Large intestine (tissue), 3 donors: ENCODE measurements at regions not wholly inside any gene's neighbourhood (a gene's known extent, or its start where the extent isn't known, plus 50 kb on each side); places are given as distances from the start of the nearest gene placed in this dataset.

ENCODE experiments used
- DNase-seq, 2 donors: peaks; one replicate each; pipeline versions ENCODE4 v3.0.0 to v3.0.0-alpha.2; 2013
- H3K27ac ChIP-seq: one replicate; pipeline ENCODE4 v1.5.1; 2013; ENCODE audit warnings: low read length
- H3K27me3 ChIP-seq: 2 replicates; pipeline ENCODE4 v1.6.1; 2013; ENCODE audit warnings: low read length; ENCODE audit not compliant: control insufficient read depth, insufficient read depth
- H3K36me3 ChIP-seq: 2 replicates; pipeline ENCODE4 v1.6.1; 2013; ENCODE audit warnings: low read length; ENCODE audit not compliant: control insufficient read depth, insufficient read depth
- H3K4me1 ChIP-seq: one replicate; pipeline ENCODE4 v1.6.1; 2013; ENCODE audit warnings: low read length; ENCODE audit not compliant: control insufficient read depth, insufficient read depth
- H3K4me3 ChIP-seq: one replicate; pipeline ENCODE4 v1.5.1; 2013; ENCODE audit warnings: low read length
- H3K9me3 ChIP-seq: one replicate; pipeline ENCODE4 v1.6.1; 2013; ENCODE audit warnings: mild to moderate bottlenecking, low read depth, low read length, moderate library complexity; ENCODE audit not compliant: control insufficient read depth
- WGBS: methylation state at CpG from one replicate; pipeline ENCODE4 v1.1.5; 2013; ENCODE audit warnings: low lambda C conversion rate; ENCODE audit not compliant: insufficient coverage; 5-methylcytosine and 5-hydroxymethylcytosine counted together

DNA sequence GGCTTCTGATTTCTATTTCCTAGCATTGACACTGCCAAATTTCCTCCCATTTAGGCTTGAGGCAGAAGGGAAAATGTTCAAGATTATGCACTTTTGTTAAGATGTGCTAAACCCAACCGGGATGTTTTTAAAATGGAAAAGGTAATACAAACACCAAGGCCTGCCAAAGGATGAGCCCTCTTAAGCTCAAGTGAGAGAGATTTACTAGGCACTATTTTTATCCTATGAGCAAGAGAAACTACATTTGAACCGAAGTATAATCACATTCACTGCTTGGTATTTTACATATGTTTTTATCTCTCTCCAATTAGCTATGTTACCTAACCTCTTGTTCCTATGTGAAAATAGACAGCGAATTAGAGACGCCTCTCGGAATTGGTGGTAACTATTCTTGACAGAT lies 295.8 kb downstream of the GABRB3 start:
- Histone ChIP-seq H3K4me1 (no peaks in the 10 kb centered on the region), H3K27ac (no peak overlapping the region), H3K9me3 (no peaks in the 10 kb centered on the region), H3K27me3 (no peaks in the 10 kb centered on the region), H3K36me3 (no peaks in the 10 kb centered on the region), H3K4me3 (no peak overlapping the region)
- WGBS: 94% methylated on average over 3 of the region's 5 CpGs
- DNase-seq: no peak

DNA sequence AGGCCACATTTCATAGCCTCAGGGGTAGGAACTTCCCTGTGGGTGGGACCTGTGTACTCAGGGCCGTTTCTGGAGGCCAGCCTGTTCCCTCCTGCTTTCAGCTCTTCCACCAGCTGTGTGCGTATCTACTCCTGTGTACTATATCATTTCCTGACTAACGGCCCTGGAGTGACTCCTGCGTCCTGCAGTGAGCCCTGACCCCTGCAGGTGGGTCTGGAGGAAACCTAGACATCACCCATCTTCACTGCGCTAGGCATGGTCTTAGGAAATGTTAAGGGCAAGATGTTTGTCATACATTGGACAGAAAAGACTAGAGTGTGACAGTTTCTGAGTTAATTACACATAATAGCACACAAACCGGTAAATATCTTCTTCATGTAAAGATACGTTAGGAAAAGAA lies 297.3 kb downstream of the GABRB3 start:
- DNase-seq: no peak
- Histone ChIP-seq H3K4me1 (no peaks in the 10 kb centered on the region), H3K27me3 (no peaks in the 10 kb centered on the region), H3K27ac (no peak overlapping the region), H3K9me3 (no peaks in the 10 kb centered on the region), H3K4me3 (no peak overlapping the region), H3K36me3 (no peaks in the 10 kb centered on the region)
- 100% methylated on average over 1 of the region's 7 CpGs for WGBS

DNA sequence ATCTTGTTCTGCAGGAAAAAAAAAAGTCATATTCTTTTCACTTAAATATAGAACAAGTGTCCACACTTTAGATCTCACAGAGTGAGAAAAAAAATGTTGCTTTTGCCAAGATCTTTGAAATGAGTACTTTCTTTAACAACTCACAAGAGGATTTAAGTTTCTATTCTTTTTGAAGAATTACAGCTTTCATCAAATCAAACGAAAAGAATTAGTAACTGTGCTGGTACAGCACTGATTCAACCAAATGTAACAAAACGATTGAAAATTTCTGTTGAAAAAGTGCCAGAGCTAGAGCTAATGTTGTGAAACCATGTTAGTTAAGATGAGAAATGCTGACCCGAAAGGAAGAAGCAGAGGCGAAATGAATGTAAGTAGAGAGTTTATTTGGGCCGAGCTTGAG lies 300.2 kb downstream of the GABRB3 start:
- H3K4me3 ChIP-seq: no peak overlapping the region
- 87% methylated on average over 2 of the region's 5 CpGs for WGBS
- no peak for DNase-seq
- no peak overlapping the region for H3K27ac ChIP-seq
- no peaks in the 10 kb centered on the region for H3K27me3 ChIP-seq
- H3K9me3 ChIP-seq: no peaks in the 10 kb centered on the region
- H3K36me3 ChIP-seq: no peaks in the 10 kb centered on the region
- H3K4me1 ChIP-seq: no peaks in the 10 kb centered on the region

DNA sequence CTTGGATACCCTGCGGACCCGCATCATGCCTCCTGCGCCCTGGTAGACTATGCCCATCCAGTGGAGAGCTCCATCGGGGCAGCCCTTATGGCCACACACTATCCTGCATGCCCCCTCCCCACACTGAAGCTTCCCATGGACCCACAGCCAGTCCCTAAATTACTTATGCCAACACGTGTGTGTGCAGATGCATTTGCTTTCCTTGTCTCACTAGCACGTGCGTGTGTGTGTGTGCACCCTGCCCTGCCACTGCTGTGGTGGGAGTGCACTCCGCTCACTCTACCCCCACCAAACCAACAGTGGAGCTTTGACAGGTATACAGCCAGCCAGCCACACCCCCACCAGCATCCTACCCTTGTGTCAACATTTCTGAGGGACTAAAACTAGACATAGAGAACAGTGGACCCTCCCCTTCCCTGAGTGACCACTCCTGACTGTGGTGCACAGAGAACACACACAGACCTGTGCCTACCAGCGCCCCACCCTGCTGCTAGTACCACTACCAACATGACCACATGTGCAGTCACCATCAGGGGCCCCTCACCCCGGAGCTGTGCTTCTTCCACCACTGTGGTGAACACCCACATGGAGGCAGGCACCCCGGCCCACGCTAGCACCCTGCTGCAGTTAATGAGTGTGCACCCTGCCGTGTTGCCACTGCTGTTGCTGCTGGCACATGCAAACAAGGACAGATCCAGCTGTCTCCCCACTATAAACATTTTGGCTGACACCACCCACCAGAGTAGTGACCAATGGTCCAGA lies 310.8 kb downstream of the GABRB3 start:
- DNase-seq: no peak
- H3K4me1 ChIP-seq: no peaks in the 10 kb centered on the region
- H3K9me3 ChIP-seq: peaks cover 3% of the 10 kb centered on the region
- H3K27me3 ChIP-seq: no peaks in the 10 kb centered on the region
- H3K36me3 ChIP-seq: no peaks in the 10 kb centered on the region
- WGBS: no CpG with 5 or more reads among the region's 13 CpGs
- H3K4me3 ChIP-seq: no peak overlapping the region
- H3K27ac ChIP-seq: no peak overlapping the region

DNA sequence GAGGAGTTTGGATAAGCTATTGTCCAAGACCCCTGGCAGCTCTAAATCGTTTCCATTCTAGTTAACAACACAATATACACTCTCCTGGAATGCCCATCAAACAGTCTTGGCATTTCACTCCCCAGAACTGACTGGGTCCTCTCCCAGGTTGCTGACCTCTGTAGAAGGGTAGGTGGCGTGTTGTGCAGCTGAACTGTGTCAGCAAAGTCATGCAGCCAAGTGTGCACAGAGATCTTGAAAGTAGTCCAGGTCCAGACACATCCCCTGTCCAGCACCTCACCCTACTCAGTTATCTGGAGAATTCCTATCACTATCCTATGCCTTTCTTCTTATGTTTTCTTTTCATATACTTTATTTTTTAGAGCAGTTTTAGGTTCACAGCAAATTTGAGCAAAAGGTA lies 312.7 kb downstream of the GABRB3 start:
- no peaks in the 10 kb centered on the region for H3K4me1 ChIP-seq
- H3K27me3 ChIP-seq: no peaks in the 10 kb centered on the region
- H3K27ac ChIP-seq: no peak overlapping the region
- no peaks in the 10 kb centered on the region for H3K36me3 ChIP-seq
- no CpG with 5 or more reads among the region's 2 CpGs for WGBS
- no peak for DNase-seq
- no peak overlapping the region for H3K4me3 ChIP-seq
- H3K9me3 ChIP-seq: peaks cover 3% of the 10 kb centered on the region

DNA sequence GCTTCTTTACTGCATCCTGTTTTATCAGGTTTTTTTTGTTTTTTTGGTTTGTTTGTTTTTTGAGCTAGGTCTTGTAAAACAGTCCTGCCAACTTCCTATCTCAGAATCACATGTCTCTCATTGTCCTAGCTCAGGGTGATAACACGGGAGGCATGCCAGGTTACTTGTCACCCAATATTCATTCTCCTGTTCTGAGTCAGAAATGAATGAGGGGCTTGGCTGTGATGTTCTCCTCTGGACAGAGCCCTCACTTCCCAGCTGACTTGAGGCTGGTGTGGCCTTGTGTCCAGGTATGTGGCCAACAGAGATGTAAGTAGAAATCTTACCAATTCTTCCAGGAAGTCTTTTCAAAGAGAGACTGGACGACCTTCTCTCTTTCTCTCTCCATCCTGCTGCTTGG lies 317.0 kb downstream of the GABRB3 start:
- Histone ChIP-seq H3K36me3 (no peaks in the 10 kb centered on the region), H3K9me3 (no peaks in the 10 kb centered on the region), H3K27me3 (no peaks in the 10 kb centered on the region), H3K4me1 (no peaks in the 10 kb centered on the region), H3K27ac (no peak overlapping the region), H3K4me3 (no peak overlapping the region)
- no CpG with 5 or more reads among the region's 2 CpGs for WGBS
- no peak for DNase-seq

DNA sequence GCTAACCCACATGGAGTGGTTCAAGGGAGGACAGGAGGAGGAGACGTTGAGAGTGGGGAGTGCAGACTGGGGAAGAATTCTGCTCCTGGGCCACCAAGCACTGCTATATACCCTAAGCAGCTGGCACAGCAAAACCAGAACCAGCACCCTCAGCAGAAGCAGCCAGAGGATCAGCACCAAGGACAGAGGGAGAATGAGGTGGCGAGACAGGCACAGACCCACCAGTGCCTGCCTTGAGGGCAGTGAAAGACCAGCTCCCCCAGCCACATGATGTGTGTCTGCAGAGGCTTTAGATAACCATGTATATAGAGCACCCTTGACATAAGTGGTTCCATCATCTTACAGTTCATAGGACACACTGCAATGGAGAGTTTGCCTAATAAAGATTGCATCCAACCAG lies 319.0 kb downstream of the GABRB3 start:
- H3K27me3 ChIP-seq: no peaks in the 10 kb centered on the region
- H3K4me1 ChIP-seq: no peaks in the 10 kb centered on the region
- DNase-seq: no peak
- H3K4me3 ChIP-seq: no peak overlapping the region
- no peaks in the 10 kb centered on the region for H3K9me3 ChIP-seq
- no CpG with 5 or more reads among the region's 2 CpGs for WGBS
- no peaks in the 10 kb centered on the region for H3K36me3 ChIP-seq
- H3K27ac ChIP-seq: no peak overlapping the region

DNA sequence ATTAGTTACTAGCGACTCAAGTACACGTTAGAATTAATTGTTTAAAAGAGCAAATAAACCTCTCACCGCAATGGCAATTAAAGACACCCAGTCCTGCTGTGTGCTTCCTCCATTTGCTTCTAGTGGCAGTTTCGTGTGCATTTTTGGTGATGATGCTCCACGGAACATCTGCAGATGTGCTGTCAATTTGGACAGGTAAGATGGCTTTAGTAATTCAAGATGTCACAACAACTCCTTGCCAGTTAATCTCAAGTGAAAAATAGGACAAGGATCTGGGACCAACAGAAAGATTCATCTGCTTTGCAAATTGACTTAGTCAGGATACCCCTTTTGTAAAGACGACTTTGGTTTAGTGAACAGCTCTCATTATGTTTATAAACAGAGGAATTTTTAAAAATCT lies 320.9 kb downstream of the GABRB3 start:
- H3K4me1 ChIP-seq: no peaks in the 10 kb centered on the region
- no peak overlapping the region for H3K27ac ChIP-seq

DNA sequence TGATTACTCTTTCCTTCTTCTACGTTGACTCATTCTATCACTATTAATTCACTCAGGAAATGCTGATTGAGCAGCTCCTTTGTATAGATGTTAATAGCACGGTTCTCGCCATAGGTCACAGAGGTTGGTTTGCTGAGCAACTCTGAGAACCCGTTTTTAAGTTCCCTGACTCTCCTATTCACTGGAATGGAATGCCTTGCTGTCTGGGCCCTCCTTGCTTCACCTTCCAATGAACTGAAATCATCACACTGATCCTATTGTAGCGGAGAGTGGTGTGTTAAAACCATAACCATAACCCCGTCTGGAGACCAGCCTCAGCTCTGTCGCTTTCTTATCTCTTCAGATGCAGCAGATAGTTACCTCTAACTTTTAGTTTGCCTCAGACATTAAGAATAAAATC lies 323.6 kb downstream of the GABRB3 start:
- Histone ChIP-seq H3K27me3 (no peaks in the 10 kb centered on the region), H3K27ac (no peak overlapping the region), H3K4me1 (no peaks in the 10 kb centered on the region), H3K9me3 (no peaks in the 10 kb centered on the region), H3K36me3 (no peaks in the 10 kb centered on the region), H3K4me3 (no peak overlapping the region)
- DNase-seq: no peak
- WGBS: no CpG with 5 or more reads among the region's 7 CpGs

More for the DNA sequence above, 320.9 kb downstream of the GABRB3 start:
- 57% methylated on average over 5 of the region's 6 CpGs for WGBS
- no peaks in the 10 kb centered on the region for H3K36me3 ChIP-seq
- no peaks in the 10 kb centered on the region for H3K9me3 ChIP-seq
- no peak for DNase-seq
- no peak overlapping the region for H3K4me3 ChIP-seq
- no peaks in the 10 kb centered on the region for H3K27me3 ChIP-seq

DNA sequence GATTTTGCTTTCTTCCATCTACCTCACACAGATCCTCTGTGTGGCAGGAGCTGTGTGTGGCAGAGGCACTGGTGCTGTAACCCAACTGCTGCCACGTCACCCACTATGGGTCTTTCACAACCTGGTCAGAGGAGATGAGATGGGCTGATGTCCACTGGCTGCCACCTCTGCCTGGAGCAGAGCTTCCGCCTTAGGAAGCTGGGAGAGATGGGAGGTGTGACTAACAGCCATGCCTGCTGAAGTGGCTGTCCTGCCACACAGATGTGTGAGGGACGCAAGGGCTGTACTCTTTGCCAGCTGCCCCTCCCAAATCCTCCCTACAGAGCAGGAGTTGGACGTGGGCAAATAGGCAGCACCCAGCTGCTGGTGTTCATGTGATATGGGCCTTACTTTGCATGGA lies 329.5 kb downstream of the GABRB3 start:
- Histone ChIP-seq H3K4me3 (no peak overlapping the region), H3K4me1 (no peaks in the 10 kb centered on the region), H3K27me3 (no peaks in the 10 kb centered on the region), H3K9me3 (no peaks in the 10 kb centered on the region), H3K36me3 (no peaks in the 10 kb centered on the region), H3K27ac (no peak overlapping the region)
- no CpG with 5 or more reads among the region's 4 CpGs for WGBS
- no peak for DNase-seq

DNA sequence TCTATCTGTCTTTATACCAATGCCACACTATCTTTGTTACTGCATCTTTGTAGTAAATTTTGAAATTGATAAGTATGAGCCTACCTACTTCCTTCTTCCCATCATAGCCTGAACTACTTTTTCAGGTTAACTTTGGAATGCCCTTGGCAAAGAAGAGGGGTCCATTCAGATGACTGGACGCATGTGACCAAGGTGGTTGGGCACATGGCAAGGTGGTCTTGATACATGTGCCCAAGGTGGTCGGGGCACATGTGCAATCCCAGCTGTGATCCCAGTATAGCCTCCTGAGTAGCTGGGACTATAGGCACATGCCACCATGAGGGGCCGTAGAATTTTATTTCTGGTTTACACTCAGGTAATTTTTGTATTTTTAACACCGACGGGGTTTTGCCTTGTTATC lies 330.2 kb downstream of the GABRB3 start:
- no peaks in the 10 kb centered on the region for H3K36me3 ChIP-seq
- H3K27ac ChIP-seq: no peak overlapping the region
- no peak overlapping the region for H3K4me3 ChIP-seq
- no peaks in the 10 kb centered on the region for H3K9me3 ChIP-seq
- no peaks in the 10 kb centered on the region for H3K27me3 ChIP-seq
- WGBS: no CpG with 5 or more reads among the region's 5 CpGs
- DNase-seq: no peak
- no peaks in the 10 kb centered on the region for H3K4me1 ChIP-seq
